K562 (cell line): ENCODE measurements at regions not wholly inside any gene's neighbourhood (a gene's known extent, or its start where the extent isn't known, plus 50 kb on each side); places are given as distances from the start of the nearest gene placed in this dataset.

ENCODE experiments used
- ARID3A ChIP-seq: IDR thresholded peaks from 2 replicates; pipeline ENCODE4 v1.6.1; 2012; ENCODE audit warnings: low read depth, low read length, improper control_type of control experiment, borderline replicate concordance
- HIVEP1 ChIP-seq: fragments of 250-450 bp; sonication (Bioruptor Pico); IDR thresholded peaks from 2 replicates; pipeline ENCODE4 v1.4.0; 2020; ENCODE audit warnings: mild to moderate bottlenecking
- MECOM ChIP-seq: fragments of 250-450 bp; sonication (Bioruptor Pico); IDR thresholded peaks from 2 replicates; pipeline ENCODE4 v1.8.0; 2022; ENCODE audit warnings: inconsistent platforms
- RREB1 ChIP-seq: fragments of 250-450 bp; sonication (Bioruptor Pico); IDR thresholded peaks from 2 replicates; pipeline ENCODE4 v1.4.0; 2020
- SIRT6 ChIP-seq: IDR thresholded peaks from one replicate; pipeline ENCODE4 v1.6.1; 2012; ENCODE audit warnings: low read depth, mild to moderate bottlenecking, control low read depth, inconsistent platforms, low read length, moderate library complexity
- ZNF165 ChIP-seq: fragments of 250-450 bp; sonication (Bioruptor Pico); IDR thresholded peaks from 2 replicates; pipeline ENCODE4 v1.4.0; 2020; ENCODE audit warnings: borderline replicate concordance
- ZNF639 ChIP-seq, 2 experiments: fragments of 200-800 bp in 1 of 2; sonication (Bioruptor generic) in 1 of 2; sonication (generic) in 1 of 2; formaldehyde crosslinking in 1 of 2; IDR thresholded peaks in 1 of 2; conservative IDR thresholded peaks in 1 of 2; 2 replicates each; pipeline versions ENCODE4 v1.5.0 to v1.6.1; 2016 to 2020; ENCODE audit warnings: missing compliant biosample characterization in 1 of 2, missing genetic modification characterization in 1 of 2, missing genetic modification reagents in 1 of 2
- TF ChIP-seq, protein P1 (sequence below), 2 experiments: IDR thresholded peaks; 2 replicates each; pipeline ENCODE4 v1.6.1; 2012; ENCODE audit warnings: improper control_type of control experiment in 2 of 2, low read depth in 2 of 2, low read length in 2 of 2, borderline replicate concordance in 1 of 2
- TF ChIP-seq, protein P2 (sequence below): fragments of 250-450 bp; sonication (Bioruptor Pico); IDR thresholded peaks from 2 replicates; pipeline ENCODE4 v1.4.0; 2020; ENCODE audit warnings: mild to moderate bottlenecking, moderate library complexity, borderline replicate concordance
- TF ChIP-seq, protein P3 (sequence below): fragments of 250-450 bp; sonication (Bioruptor Pico); IDR thresholded peaks from 2 replicates; pipeline ENCODE4 v1.5.0; 2021

- TF ChIP-seq ARID3A: no peak
- TF ChIP-seq HIVEP1: no peak
- TF ChIP-seq SIRT6: no peak
- no peak for TF ChIP-seq RREB1 (CRISPR knock-in tag)
- TF ChIP-seq, protein P1, sequence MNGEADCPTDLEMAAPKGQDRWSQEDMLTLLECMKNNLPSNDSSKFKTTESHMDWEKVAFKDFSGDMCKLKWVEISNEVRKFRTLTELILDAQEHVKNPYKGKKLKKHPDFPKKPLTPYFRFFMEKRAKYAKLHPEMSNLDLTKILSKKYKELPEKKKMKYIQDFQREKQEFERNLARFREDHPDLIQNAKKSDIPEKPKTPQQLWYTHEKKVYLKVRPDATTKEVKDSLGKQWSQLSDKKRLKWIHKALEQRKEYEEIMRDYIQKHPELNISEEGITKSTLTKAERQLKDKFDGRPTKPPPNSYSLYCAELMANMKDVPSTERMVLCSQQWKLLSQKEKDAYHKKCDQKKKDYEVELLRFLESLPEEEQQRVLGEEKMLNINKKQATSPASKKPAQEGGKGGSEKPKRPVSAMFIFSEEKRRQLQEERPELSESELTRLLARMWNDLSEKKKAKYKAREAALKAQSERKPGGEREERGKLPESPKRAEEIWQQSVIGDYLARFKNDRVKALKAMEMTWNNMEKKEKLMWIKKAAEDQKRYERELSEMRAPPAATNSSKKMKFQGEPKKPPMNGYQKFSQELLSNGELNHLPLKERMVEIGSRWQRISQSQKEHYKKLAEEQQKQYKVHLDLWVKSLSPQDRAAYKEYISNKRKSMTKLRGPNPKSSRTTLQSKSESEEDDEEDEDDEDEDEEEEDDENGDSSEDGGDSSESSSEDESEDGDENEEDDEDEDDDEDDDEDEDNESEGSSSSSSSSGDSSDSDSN (IDR thresholded peaks at IDR 0.05; ENCODE audit: borderline replicate concordance in 1 of 2, low read depth in 2 of 2, low read length in 2 of 2): no peak
- TF ChIP-seq, protein P2, sequence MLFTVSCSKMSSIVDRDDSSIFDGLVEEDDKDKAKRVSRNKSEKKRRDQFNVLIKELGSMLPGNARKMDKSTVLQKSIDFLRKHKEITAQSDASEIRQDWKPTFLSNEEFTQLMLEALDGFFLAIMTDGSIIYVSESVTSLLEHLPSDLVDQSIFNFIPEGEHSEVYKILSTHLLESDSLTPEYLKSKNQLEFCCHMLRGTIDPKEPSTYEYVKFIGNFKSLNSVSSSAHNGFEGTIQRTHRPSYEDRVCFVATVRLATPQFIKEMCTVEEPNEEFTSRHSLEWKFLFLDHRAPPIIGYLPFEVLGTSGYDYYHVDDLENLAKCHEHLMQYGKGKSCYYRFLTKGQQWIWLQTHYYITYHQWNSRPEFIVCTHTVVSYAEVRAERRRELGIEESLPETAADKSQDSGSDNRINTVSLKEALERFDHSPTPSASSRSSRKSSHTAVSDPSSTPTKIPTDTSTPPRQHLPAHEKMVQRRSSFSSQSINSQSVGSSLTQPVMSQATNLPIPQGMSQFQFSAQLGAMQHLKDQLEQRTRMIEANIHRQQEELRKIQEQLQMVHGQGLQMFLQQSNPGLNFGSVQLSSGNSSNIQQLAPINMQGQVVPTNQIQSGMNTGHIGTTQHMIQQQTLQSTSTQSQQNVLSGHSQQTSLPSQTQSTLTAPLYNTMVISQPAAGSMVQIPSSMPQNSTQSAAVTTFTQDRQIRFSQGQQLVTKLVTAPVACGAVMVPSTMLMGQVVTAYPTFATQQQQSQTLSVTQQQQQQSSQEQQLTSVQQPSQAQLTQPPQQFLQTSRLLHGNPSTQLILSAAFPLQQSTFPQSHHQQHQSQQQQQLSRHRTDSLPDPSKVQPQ (CRISPR knock-in tag): no peak
- TF ChIP-seq MECOM: no peak
- no peak for TF ChIP-seq ZNF639 (CRISPR knock-in tag; conservative IDR thresholded peaks at IDR 0.05 in 1 of 2, IDR thresholded peaks at IDR 0.05 in 1 of 2)
- TF ChIP-seq, protein P3, sequence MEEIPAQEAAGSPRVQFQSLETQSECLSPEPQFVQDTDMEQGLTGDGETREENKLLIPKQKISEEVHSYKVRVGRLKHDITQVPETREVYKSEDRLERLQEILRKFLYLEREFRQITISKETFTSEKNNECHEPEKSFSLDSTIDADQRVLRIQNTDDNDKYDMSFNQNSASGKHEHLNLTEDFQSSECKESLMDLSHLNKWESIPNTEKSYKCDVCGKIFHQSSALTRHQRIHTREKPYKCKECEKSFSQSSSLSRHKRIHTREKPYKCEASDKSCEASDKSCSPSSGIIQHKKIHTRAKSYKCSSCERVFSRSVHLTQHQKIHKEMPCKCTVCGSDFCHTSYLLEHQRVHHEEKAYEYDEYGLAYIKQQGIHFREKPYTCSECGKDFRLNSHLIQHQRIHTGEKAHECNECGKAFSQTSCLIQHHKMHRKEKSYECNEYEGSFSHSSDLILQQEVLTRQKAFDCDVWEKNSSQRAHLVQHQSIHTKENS (CRISPR knock-in tag): no peak
- no peak for TF ChIP-seq ZNF165 (CRISPR knock-in tag)
These were observed 348.0 kb downstream of the GPAM start (continued) for GRCh38 chr10:111835574-111835973.
